ENCODE measurements at regions not wholly inside any gene's neighbourhood (a gene's known extent, or its start where the extent isn't known, plus 50 kb on each side); places are given as distances from the start of the nearest gene placed in this dataset.
A peak's percentile ranks its signal among the peaks of the same experiment; 100 is the strongest.
"Not testable (repeated sequence)": the region's sequence is repeated elsewhere in the genome, so short reads cannot be mapped to it uniquely, and the experiment has no call there.

GRCh38 chr12:131444220-131445164, 266.4 kb upstream of the SFSWAP start:
- DNase-seq: no peak

DNA sequence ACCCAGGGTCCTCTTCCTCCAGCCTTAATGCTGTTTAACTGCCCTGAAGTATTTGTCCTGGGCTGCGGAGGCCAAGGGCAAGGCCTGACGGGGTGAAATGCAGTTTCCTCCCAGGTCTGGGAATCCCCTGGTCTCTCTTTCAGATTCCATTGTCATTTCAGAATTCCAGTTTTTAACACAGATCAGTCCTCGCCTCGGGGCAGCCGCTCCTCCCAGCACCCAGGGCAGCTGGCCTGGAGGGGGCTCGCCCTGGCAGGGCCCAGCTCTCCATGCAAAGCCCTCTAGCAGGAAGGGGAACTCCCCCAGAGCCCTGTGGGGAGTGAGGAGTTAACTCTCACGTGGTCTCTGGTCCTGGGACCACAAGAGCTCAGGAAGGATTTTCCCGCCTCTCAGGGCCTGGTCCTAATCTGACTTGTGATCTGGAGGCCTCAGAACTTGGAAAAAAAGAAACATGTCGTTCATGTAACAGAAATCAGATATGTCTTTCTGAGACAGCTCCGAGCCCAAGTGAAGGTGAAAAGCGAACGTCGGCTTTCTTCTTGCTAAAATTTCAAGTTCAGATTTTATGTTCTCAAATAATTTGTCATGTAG, 265.6 kb upstream of the SFSWAP start:
- no peak for DNase-seq

- DNase-seq: no peak
These were observed 265.1 kb upstream of the SFSWAP start for GRCh38 chr12:131445795-131446194.

- DNase-seq: not testable (repeated sequence)
These were observed 263.3 kb upstream of the SFSWAP start for GRCh38 chr12:131447636-131448035.

DNA sequence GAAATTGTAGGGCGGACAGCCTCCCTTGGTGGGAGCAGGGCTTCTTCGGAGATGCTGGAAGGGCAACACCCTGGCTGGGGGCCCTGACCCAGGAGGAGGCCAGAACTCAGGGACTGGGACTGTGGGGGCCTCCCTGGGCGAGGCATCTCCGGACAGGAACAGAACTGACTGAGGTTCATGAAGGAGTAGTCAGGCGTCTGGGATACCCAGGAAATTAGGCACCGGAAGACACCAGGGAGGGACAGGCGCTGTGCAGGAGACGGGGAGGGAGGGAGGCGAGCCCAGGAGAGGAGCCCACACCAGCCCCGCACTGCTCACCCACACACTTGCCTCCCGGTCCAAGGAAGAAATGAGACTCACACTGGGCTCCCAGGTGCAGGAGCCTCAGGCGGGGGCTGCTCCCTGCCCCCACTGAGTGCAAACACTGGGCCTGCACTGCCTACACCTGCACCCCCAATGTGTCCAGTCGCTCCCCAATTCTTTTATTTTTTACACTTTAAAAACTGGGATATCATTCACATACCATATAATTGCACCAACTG, 262.6 kb upstream of the SFSWAP start:
- no peak for DNase-seq

GRCh38 chr12:131449027-131449426, 261.9 kb upstream of the SFSWAP start:
- peak; percentile 38 for DNase-seq

- DNase-seq: no peak
These were observed 258.4 kb upstream of the SFSWAP start for GRCh38 chr12:131452444-131452860.

DNA sequence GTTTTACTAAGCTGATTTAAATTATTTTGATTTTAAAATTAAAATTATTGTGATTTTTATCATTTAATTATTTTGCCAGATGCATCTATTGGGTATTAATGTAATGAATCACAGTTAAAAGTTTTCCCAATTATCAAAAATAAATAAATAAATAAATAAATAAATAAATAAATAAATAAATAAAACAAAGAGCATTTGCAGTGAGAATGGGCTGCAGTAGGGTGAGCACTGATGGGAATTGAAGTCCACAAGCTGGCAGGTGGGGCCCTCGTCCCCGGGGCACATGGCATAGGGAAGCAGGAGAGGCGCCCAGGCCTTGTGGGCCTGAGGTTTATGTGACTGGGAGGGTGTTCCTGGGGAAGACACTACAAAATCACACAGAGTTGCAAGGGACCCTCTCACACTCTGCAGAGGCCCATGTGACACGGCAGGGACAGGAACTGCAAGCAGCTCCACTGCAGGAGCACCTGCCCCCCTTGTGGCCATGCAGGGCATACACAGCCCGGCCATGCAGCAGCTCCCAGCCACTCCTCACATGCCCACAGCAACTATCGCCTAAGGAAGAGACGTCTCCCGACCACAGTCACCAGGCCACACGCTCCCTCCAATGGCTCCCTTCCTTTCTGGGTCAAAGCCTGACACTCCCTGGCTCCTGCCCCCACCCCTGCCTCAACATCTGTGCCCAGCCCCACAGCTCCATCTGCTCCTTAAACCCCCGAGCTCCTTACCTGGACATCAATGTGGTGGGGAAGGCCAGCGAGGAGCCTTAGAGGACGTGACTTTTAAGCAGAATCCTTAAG, 256.3 kb upstream of the SFSWAP start:
- DNase-seq: peak; percentile 43

- DNase-seq: no peak
These were observed 255.7 kb upstream of the SFSWAP start for GRCh38 chr12:131455218-131455506.

- DNase-seq: no peak
These were observed 255.2 kb upstream of the SFSWAP start for GRCh38 chr12:131455581-131456110.

DNA sequence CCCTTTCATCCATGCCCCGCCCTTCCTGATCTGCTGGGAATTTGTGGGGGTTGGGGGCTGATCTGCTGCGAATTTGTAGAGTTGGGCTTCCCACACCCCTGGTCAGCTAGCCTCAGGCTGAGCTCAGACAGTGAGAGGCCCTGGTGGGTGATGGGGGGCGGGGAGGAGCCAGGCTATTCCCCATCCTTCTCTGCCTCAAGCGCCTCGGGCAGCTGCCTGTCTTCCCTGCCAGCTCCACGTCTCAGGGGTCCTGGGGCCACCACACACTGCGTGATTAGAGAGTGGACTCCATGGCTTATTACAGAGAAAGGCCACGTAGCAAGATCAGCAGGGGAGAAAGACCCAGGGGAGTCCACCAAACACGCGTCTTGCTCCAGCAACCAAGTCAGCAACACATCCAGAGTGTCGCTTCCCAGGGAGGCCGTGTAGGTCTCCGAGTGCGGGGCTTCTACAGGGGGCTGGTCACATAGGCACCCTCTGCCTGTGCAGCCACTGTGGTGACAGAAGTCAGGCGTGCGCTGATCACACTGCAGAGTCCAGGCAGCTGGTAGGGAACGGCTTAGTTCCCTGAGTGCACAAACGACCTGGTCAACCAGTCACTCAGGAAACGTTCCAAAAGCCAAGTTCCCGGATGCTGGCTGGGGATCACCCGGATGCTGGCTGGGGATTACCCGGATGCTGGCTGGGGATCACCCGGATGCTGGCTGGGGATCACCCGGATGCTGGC, 254.4 kb upstream of the SFSWAP start:
- no peak for DNase-seq

DNA sequence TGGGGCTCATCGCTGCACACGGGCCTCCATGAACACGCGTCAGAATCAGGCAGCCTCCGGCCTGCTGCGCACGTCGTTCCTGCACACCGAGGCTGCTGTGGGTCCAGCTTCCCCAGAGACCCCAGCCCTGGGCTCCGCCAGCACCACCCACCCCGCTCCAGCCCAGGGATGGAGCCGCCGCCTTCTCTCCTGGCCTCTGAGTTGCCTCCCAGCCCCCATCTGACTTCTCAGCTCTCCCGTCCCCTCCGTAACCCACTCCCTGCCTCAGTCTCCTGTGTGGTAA, 253.9 kb upstream of the SFSWAP start:
- no peak for DNase-seq

DNA sequence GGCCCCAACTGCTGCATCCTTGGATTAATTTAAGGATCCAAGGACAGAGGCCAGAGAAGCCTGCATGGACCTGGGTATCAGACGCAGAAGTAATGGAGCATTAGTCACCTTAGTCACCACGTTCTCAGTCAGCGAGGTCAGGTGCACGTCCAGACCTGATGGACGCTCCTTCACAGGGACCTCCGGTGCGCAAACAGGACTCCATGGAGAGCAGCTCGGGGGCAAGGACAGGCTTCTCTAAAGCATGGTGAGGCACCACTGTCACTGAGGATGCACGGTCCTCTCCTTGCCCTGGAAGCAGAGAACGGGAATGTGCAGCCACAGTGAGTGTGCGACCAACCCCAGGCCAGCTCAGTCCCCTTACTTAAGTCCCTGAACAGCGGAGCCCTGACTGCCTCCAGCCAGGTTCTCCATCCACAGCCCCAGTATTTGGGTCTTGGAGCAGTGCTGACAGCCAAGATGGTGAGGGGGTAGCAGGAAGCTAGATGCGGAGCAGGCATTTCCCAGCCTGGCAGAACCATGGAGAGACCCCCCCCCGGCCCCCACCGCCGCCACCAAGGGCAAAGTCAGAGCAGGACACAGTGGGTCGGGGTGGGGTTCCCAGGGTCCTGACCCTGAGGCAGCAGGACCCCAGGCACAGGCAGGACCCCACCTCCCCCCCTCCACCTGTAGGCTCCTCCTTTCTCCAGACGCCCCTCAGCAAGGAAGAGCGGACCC, 253.4 kb upstream of the SFSWAP start:
- no peak for DNase-seq

GRCh38 chr12:131458048-131458374, 252.9 kb upstream of the SFSWAP start:
- DNase-seq: no peak

DNA sequence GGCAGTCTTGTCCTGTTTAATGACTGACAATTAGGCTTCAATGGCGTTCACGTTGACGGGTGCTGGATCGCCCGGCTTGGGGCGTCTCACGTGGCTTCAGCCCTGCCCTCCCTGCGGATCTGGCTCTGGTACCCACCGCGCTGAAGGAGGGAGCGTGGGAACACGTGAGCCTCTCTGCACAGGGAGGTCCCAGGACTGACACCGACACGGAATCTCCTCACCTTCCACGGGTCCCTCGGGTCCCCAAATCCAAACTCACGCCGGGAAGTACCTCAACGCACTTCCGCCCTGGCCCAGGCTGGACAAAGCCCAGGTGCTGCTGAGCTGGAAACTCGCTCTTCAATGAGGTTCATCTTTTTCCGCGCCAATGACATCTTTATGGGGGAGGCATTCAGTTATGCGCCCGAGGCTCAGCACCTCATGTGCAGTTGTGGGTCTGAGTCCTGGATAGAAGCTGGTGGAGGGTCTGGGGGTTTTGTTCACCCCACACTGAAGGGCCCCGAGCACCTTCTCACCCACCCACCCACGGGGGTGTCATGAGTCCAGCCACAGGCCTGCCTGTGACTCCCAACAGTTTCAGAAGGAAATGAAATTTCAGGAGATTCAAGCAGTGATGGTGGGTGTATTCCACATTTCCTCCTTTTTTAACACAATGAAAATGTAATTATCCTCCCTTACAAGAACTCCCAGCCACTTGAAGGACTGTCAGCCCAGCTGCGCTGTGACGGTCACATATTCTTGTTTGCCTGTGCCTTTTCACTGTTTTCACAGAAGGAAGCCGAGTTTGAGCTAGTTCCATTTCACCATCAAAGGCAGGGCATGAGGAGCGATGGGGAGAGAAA, 251.7 kb upstream of the SFSWAP start:
- DNase-seq: no peak

GRCh38 chr12:131459773-131460365, 251.0 kb upstream of the SFSWAP start:
- no peak for DNase-seq

GRCh38 chr12:131460520-131460919, 250.4 kb upstream of the SFSWAP start:
- DNase-seq: no peak

DNA sequence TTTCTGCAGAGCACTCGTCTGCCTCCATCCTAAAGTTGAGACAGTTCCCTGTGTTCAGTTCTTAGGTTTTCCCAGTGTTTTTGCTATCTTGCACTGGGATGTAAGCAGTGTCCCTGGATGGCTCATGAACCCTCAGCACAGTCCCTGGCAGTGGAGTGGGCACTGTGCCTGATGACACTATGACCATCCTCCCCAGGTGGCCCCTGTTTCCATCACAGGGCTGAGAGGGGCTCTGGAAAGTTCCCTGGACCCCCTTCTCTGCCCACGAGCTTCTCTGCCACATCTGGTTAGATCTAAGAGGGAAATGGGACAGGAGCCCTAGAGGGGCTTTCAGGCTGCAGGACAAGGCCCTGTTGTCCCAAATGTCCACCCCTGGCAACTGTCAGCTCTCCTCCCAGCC, 249.8 kb upstream of the SFSWAP start:
- DNase-seq: no peak

GRCh38 chr12:131463174-131463573, 247.7 kb upstream of the SFSWAP start:
- no peak for DNase-seq

- DNase-seq: peak; percentile 78
These were observed 246.8 kb upstream of the SFSWAP start for GRCh38 chr12:131464081-131464480.

DNA sequence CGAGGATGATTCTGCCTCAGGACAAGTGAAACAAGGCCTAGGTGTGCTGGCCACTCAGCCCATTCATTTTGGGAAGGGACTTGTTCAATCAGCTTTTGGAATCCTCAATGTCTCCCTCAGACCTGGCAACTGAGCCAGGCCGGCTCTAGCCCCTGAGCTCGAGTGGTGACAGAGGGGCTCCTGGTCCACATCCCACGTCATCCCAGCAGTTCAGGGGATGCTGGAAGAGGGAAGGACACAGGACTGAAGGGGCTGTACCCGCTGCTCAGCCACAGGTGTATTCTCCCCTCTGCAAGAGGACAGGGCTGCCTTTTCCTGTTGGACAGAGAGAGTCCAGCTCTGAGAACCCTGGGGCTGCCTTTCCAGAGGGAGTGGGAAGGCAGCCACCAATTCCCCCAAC, 244.6 kb upstream of the SFSWAP start:
- no peak for DNase-seq

Data from OCI-M1 (cell line).